IPS-15b (cell line): ENCODE measurements at regions not wholly inside any gene's neighbourhood (a gene's known extent, or its start where the extent isn't known, plus 50 kb on each side); places are given as distances from the start of the nearest gene placed in this dataset.

Source experiments
- H3K27me3 ChIP-seq: one replicate; pipeline ENCODE4 v1.6.1; 2013; ENCODE audit warnings: low read length; ENCODE audit not compliant: control insufficient read depth, insufficient read depth
- H3K36me3 ChIP-seq: one replicate; pipeline ENCODE4 v1.6.1; 2013; ENCODE audit warnings: low read length; ENCODE audit not compliant: control insufficient read depth, insufficient read depth
- H3K4me1 ChIP-seq: one replicate; pipeline ENCODE4 v1.6.1; 2013; ENCODE audit warnings: mild to moderate bottlenecking, low read length; ENCODE audit not compliant: control insufficient read depth, insufficient read depth
- H3K4me3 ChIP-seq: one replicate; pipeline ENCODE4 v1.5.1; 2013; ENCODE audit warnings: low read depth, low read length
- H3K9ac ChIP-seq: one replicate; pipeline ENCODE4 v1.6.1; 2013; ENCODE audit warnings: low read depth, mild to moderate bottlenecking, low read length
- H3K9me3 ChIP-seq: one replicate; pipeline ENCODE4 v1.6.1; 2013; ENCODE audit warnings: mild to moderate bottlenecking, low read length; ENCODE audit not compliant: control insufficient read depth, insufficient read depth

GRCh38 chr5:88377240-88377639, 108.6 kb upstream of the TMEM161B start:
- Histone ChIP-seq H3K27me3 (no peaks in the 10 kb centered on the region), H3K9me3 (no peaks in the 10 kb centered on the region), H3K4me1 (no peaks in the 10 kb centered on the region), H3K4me3 (no peak overlapping the region), H3K36me3 (no peaks in the 10 kb centered on the region), H3K9ac (no peak overlapping the region)

- no peaks in the 10 kb centered on the region for H3K36me3 ChIP-seq
- no peaks in the 10 kb centered on the region for H3K4me1 ChIP-seq
These were observed 108.1 kb upstream of the TMEM161B start for GRCh38 chr5:88376728-88377127.

GRCh38 chr5:88374391-88374790, 105.7 kb upstream of the TMEM161B start:
- H3K4me3 ChIP-seq: no peak overlapping the region
- H3K27me3 ChIP-seq: no peaks in the 10 kb centered on the region
- no peaks in the 10 kb centered on the region for H3K4me1 ChIP-seq
- H3K9me3 ChIP-seq: no peaks in the 10 kb centered on the region
- H3K36me3 ChIP-seq: no peaks in the 10 kb centered on the region
- no peak overlapping the region for H3K9ac ChIP-seq

More at GRCh38 chr5:88376728-88377127, 108.1 kb upstream of the TMEM161B start:
- Histone ChIP-seq H3K4me3 (no peak overlapping the region), H3K27me3 (no peaks in the 10 kb centered on the region), H3K9me3 (no peaks in the 10 kb centered on the region), H3K9ac (no peak overlapping the region)

GRCh38 chr5:88370824-88371223, 102.2 kb upstream of the TMEM161B start:
- no peak overlapping the region for H3K4me3 ChIP-seq
- H3K9me3 ChIP-seq: no peaks in the 10 kb centered on the region
- no peaks in the 10 kb centered on the region for H3K36me3 ChIP-seq
- no peaks in the 10 kb centered on the region for H3K27me3 ChIP-seq
- no peaks in the 10 kb centered on the region for H3K4me1 ChIP-seq
- no peak overlapping the region for H3K9ac ChIP-seq

- H3K36me3 ChIP-seq: no peaks in the 10 kb centered on the region
- H3K4me3 ChIP-seq: no peak overlapping the region
- H3K4me1 ChIP-seq: peaks cover 3% of the 10 kb centered on the region
- H3K27me3 ChIP-seq: no peaks in the 10 kb centered on the region
- H3K9me3 ChIP-seq: no peaks in the 10 kb centered on the region
- H3K9ac ChIP-seq: no peak overlapping the region
These were observed 99.6 kb upstream of the TMEM161B start for GRCh38 chr5:88368201-88368600.

- peaks cover 3% of the 10 kb centered on the region for H3K4me1 ChIP-seq
- no peaks in the 10 kb centered on the region for H3K27me3 ChIP-seq
- H3K36me3 ChIP-seq: no peaks in the 10 kb centered on the region
- H3K4me3 ChIP-seq: no peak overlapping the region
- H3K9ac ChIP-seq: no peak overlapping the region
- H3K9me3 ChIP-seq: no peaks in the 10 kb centered on the region
These were observed 96.3 kb upstream of the TMEM161B start for GRCh38 chr5:88364991-88365390.

- no peak overlapping the region for H3K4me3 ChIP-seq
- no peak overlapping the region for H3K9ac ChIP-seq
- H3K36me3 ChIP-seq: no peaks in the 10 kb centered on the region
- no peaks in the 10 kb centered on the region for H3K9me3 ChIP-seq
- no peaks in the 10 kb centered on the region for H3K4me1 ChIP-seq
- no peaks in the 10 kb centered on the region for H3K27me3 ChIP-seq
These were observed 86.9 kb upstream of the TMEM161B start for GRCh38 chr5:88355490-88356050.

GRCh38 chr5:88325868-88326267, 57.2 kb upstream of the TMEM161B start:
- Histone ChIP-seq H3K9me3 (no peaks in the 10 kb centered on the region), H3K36me3 (no peaks in the 10 kb centered on the region), H3K9ac (no peak overlapping the region), H3K4me1 (no peaks in the 10 kb centered on the region), H3K4me3 (no peak overlapping the region), H3K27me3 (no peaks in the 10 kb centered on the region)

- no peaks in the 10 kb centered on the region for H3K36me3 ChIP-seq
- H3K27me3 ChIP-seq: no peaks in the 10 kb centered on the region
- H3K4me1 ChIP-seq: peaks cover 2% of the 10 kb centered on the region
- H3K9me3 ChIP-seq: no peaks in the 10 kb centered on the region
- no peak overlapping the region for H3K4me3 ChIP-seq
- H3K9ac ChIP-seq: no peak overlapping the region
These were observed 54.1 kb upstream of the TMEM161B start for GRCh38 chr5:88322785-88323184.
